Uterus (tissue), 3 donors: ENCODE measurements at regions not wholly inside any gene's neighbourhood (a gene's known extent, or its start where the extent isn't known, plus 50 kb on each side); places are given as distances from the start of the nearest gene placed in this dataset.

ENCODE experiments used
- DNase-seq, 2 donors: peaks; one replicate each; pipeline ENCODE4 v3.0.0-alpha.2; 2019 to 2020
- H3K27ac ChIP-seq, 2 donors: fragments of 200-600 bp; sonication (generic); 1 replicate in 1 of 2; 2 replicates in 1 of 2; pipeline ENCODE4 v1.5.1; 2016 to 2018
- H3K27me3 ChIP-seq, 2 donors: fragments of 200-600 bp; sonication (generic); one replicate each; pipeline ENCODE4 v1.5.1; 2018 to 2019; ENCODE audit warnings: control low read depth in 1 of 2
- H3K36me3 ChIP-seq, 2 donors: fragments of 200-600 bp; sonication (generic); one replicate each; pipeline ENCODE4 v1.5.1; 2019; ENCODE audit warnings: control low read depth in 1 of 2
- H3K4me1 ChIP-seq, 2 donors: fragments of 200-600 bp; sonication (generic); one replicate each; pipeline ENCODE4 v1.5.1; 2018 to 2019; ENCODE audit warnings: control low read depth in 1 of 2
- H3K4me3 ChIP-seq, 2 donors: fragments of 200-600 bp; sonication (generic); 1 replicate in 1 of 2; 2 replicates in 1 of 2; pipeline ENCODE4 v1.5.1; 2018 to 2019; ENCODE audit warnings: mild to moderate bottlenecking in 1 of 2
- H3K9me3 ChIP-seq, 2 donors: fragments of 200-600 bp; sonication (generic); one replicate each; pipeline ENCODE4 v1.5.1; 2019; ENCODE audit warnings: control low read depth in 1 of 2
- CTCF ChIP-seq, 4 experiments: fragments of 200-600 bp in 2 of 4; fragments of 450-650 bp in 2 of 4; sonication (generic) in 2 of 4; IDR thresholded peaks; one replicate each; pipeline ENCODE4 v1.5.1; 2016 to 2019; ENCODE audit warnings: antibody characterized with exemption in 4 of 4, mild to moderate bottlenecking in 2 of 4, moderate library complexity in 1 of 4
- POLR2A ChIP-seq, 2 donors: fragments of 450-650 bp; IDR thresholded peaks; one replicate each; pipeline ENCODE4 v1.6.1; 2016; ENCODE audit warnings: antibody characterized with exemption in 2 of 2, mild to moderate bottlenecking in 1 of 2, moderate library complexity in 1 of 2
- intact Hi-C: fragments of 100-400 bp; cut with DNase I; formaldehyde crosslinking; loops from one replicate; pipeline ENCODE4 v1.15.1; 2023; ENCODE audit warnings: low total_unique reads
- donor health status: DM: yes; HTN: yes; CAD: no.

- Histone ChIP-seq H3K9me3 (no peaks in the 10 kb centered on the region), H3K36me3 (no peaks in the 10 kb centered on the region), H3K27me3 (no peaks in the 10 kb centered on the region), H3K4me1 (no peaks in the 10 kb centered on the region), H3K4me3 (no peak overlapping the region), H3K27ac (no peak overlapping the region)
- no peak for DNase-seq
- TF ChIP-seq POLR2A (IDR thresholded peaks at IDR 0.05) (no peak), CTCF (IDR thresholded peaks at IDR 0.05) (no peak)
- intact Hi-C loops: no loop called here
Measured at GRCh38 chr22:27008454-27008853, 351.1 kb downstream of the MIAT start.

GRCh38 chr22:27011133-27011532 is 353.7 kb downstream of the MIAT start:
- Histone ChIP-seq H3K4me1 (no peaks in the 10 kb centered on the region), H3K9me3 (no peaks in the 10 kb centered on the region), H3K27ac (no peak overlapping the region), H3K36me3 (no peaks in the 10 kb centered on the region), H3K4me3 (no peak overlapping the region), H3K27me3 (no peaks in the 10 kb centered on the region)
- intact Hi-C loops: no loop called here
- no peak for TF ChIP-seq CTCF (IDR thresholded peaks at IDR 0.05)
- no peak for TF ChIP-seq POLR2A (IDR thresholded peaks at IDR 0.05)
- DNase-seq: no peak

- Histone ChIP-seq H3K4me3 (no peak overlapping the region), H3K36me3 (no peaks in the 10 kb centered on the region), H3K27ac (no peak overlapping the region), H3K4me1 (no peaks in the 10 kb centered on the region), H3K9me3 (no peaks in the 10 kb centered on the region), H3K27me3 (no peaks in the 10 kb centered on the region)
- DNase-seq: no peak
- TF ChIP-seq CTCF (IDR thresholded peaks at IDR 0.05) (no peak), POLR2A (IDR thresholded peaks at IDR 0.05) (no peak)
- intact Hi-C loops: no loop called here
Measured at GRCh38 chr22:27011717-27012116, 354.3 kb downstream of the MIAT start.

- Histone ChIP-seq H3K9me3 (no peaks in the 10 kb centered on the region), H3K27ac (no peak overlapping the region), H3K4me1 (no peaks in the 10 kb centered on the region), H3K27me3 (no peaks in the 10 kb centered on the region), H3K36me3 (no peaks in the 10 kb centered on the region), H3K4me3 (no peak overlapping the region)
- intact Hi-C loops: no loop called here
- DNase-seq: peak in 1 of 2 donors; percentile 28
- TF ChIP-seq POLR2A (IDR thresholded peaks at IDR 0.05): no peak
- no peak for TF ChIP-seq CTCF (IDR thresholded peaks at IDR 0.05)
Measured at GRCh38 chr22:27019827-27020226, 362.4 kb downstream of the MIAT start.

- intact Hi-C loops: no loop called here
- TF ChIP-seq CTCF (IDR thresholded peaks at IDR 0.05): no peak
- H3K27me3 ChIP-seq: no peaks in the 10 kb centered on the region
Measured at GRCh38 chr22:27022274-27022895, 365.0 kb downstream of the MIAT start.

More at GRCh38 chr22:27022274-27022895, 365.0 kb downstream of the MIAT start:
- Histone ChIP-seq H3K9me3 (no peaks in the 10 kb centered on the region), H3K4me3 (no peak overlapping the region), H3K4me1 (no peaks in the 10 kb centered on the region), H3K36me3 (no peaks in the 10 kb centered on the region), H3K27ac (no peak overlapping the region)
- no peak for DNase-seq
